H1 (cell line): ENCODE measurements at regions not wholly inside any gene's neighbourhood (a gene's known extent, or its start where the extent isn't known, plus 50 kb on each side); places are given as distances from the start of the nearest gene placed in this dataset.

Source experiments
- ATF3 ChIP-seq: IDR thresholded peaks from 2 replicates; pipeline ENCODE4 v1.6.1; 2011; ENCODE audit warnings: low read depth, mild to moderate bottlenecking, low read length; ENCODE audit not compliant: insufficient read depth
- BRCA1 ChIP-seq: IDR thresholded peaks from 2 replicates; pipeline ENCODE4 v1.6.1; 2012; ENCODE audit warnings: low read depth, low read length, improper control_type of control experiment
- CBX5 ChIP-seq: fragments of 300-800, 300-1000 bp; sonication (generic); IDR thresholded peaks from 2 replicates; pipeline ENCODE4 v1.7.1; 2016; ENCODE audit warnings: antibody characterized with exemption, low read length, low read depth
- CEBPB ChIP-seq: IDR thresholded peaks from 2 replicates; pipeline ENCODE4 v1.6.1; 2012; ENCODE audit warnings: low read depth, low read length
- CTCF ChIP-seq, 3 experiments: IDR thresholded peaks; 1 replicate in 2 of 3; 2 replicates in 1 of 3; pipeline versions ENCODE4 v1.5.1 to v1.6.1; 2011; ENCODE audit warnings: low read length in 3 of 3, mild to moderate bottlenecking in 3 of 3, inconsistent platforms in 2 of 3, low read depth in 1 of 3, moderate library complexity in 1 of 3; ENCODE audit not compliant: insufficient read depth in 1 of 3; ENCODE audit errors: control extremely low read depth in 1 of 3
- EP300 ChIP-seq, 2 experiments: IDR thresholded peaks; 1 replicate in 1 of 2; 2 replicates in 1 of 2; pipeline ENCODE4 v1.6.1; 2011 to 2012; ENCODE audit warnings: low read depth in 2 of 2, low read length in 2 of 2, mild to moderate bottlenecking in 2 of 2, borderline replicate concordance in 1 of 2, inconsistent platforms in 1 of 2, moderate library complexity in 1 of 2
- EZH2 ChIP-seq: fragments of 200-600 bp; sonication (generic); IDR thresholded peaks from 2 replicates; pipeline ENCODE4 v1.7.1; 2012; ENCODE audit warnings: low read depth, mild to moderate bottlenecking, moderate library complexity, low read length, inconsistent platforms; ENCODE audit not compliant: severe bottlenecking
- FOSL1 ChIP-seq: IDR thresholded peaks from 2 replicates; pipeline ENCODE4 v1.6.1; 2011; ENCODE audit warnings: mild to moderate bottlenecking, low read depth, low read length, moderate library complexity; ENCODE audit not compliant: insufficient read depth
- KDM1A ChIP-seq: fragments of 200-600, 300-600 bp; sonication (generic); IDR thresholded peaks from 2 replicates; pipeline ENCODE4 v1.7.1; 2016; ENCODE audit warnings: mild to moderate bottlenecking, low read length, borderline replicate concordance
- PHF8 ChIP-seq: fragments of 200-600 bp; sonication (generic); conservative IDR thresholded peaks from 2 replicates; pipeline ENCODE4 v1.7.1; 2012; ENCODE audit warnings: low read depth, mild to moderate bottlenecking, inconsistent platforms, low read length, moderate library complexity
- POLR2A ChIP-seq, 2 experiments: IDR thresholded peaks; 1 replicate in 1 of 2; 2 replicates in 1 of 2; pipeline ENCODE4 v1.6.1; 2011; ENCODE audit warnings: low read depth in 2 of 2, low read length in 2 of 2, mild to moderate bottlenecking in 2 of 2; ENCODE audit errors: control extremely low read depth in 1 of 2
- POLR2AphosphoS5 ChIP-seq: IDR thresholded peaks from 2 replicates; pipeline ENCODE4 v1.6.1; 2011; ENCODE audit warnings: low read depth, low read length
- SIN3A ChIP-seq, 2 experiments: IDR thresholded peaks in 1 of 2; conservative IDR thresholded peaks in 1 of 2; 2 replicates each; pipeline ENCODE4 v1.6.1; 2011 to 2012; ENCODE audit warnings: low read length in 2 of 2, improper control_type of control experiment in 1 of 2, low read depth in 1 of 2, mild to moderate bottlenecking in 1 of 2

GRCh38 chr20:62551407-62552323 lies 75.9 kb upstream of the GATA5 start:
- no peak for TF ChIP-seq POLR2AphosphoS5
- TF ChIP-seq EZH2, result no peak
- no peak for TF ChIP-seq CTCF (IDR thresholded peaks at IDR 0.05; ENCODE audit: control extremely low read depth in 1 of 3, insufficient read depth in 1 of 3, low read depth in 1 of 3, low read length in 3 of 3)
- no peak for TF ChIP-seq FOSL1
- TF ChIP-seq EP300 (IDR thresholded peaks at IDR 0.05; ENCODE audit: borderline replicate concordance in 1 of 2, low read depth in 2 of 2, low read length in 2 of 2), result no peak
- no peak for TF ChIP-seq POLR2A (IDR thresholded peaks at IDR 0.05; ENCODE audit: control extremely low read depth in 1 of 2, low read depth in 2 of 2, low read length in 2 of 2)
- TF ChIP-seq CBX5, result no peak
- no peak for TF ChIP-seq ATF3
- TF ChIP-seq SIN3A (conservative IDR thresholded peaks at IDR 0.05 in 1 of 2, IDR thresholded peaks at IDR 0.05 in 1 of 2; ENCODE audit: low read depth in 1 of 2, low read length in 2 of 2), result no peak
- no peak for TF ChIP-seq BRCA1
- no peak for TF ChIP-seq CEBPB
- TF ChIP-seq PHF8, result no peak
- TF ChIP-seq KDM1A, result no peak
